Naive thymus-derived CD4-positive, alpha-beta T cell (primary cell): ENCODE measurements at regions not wholly inside any gene's neighbourhood (a gene's known extent, or its start where the extent isn't known, plus 50 kb on each side); places are given as distances from the start of the nearest gene placed in this dataset.

Source experiments
- ATAC-seq: fragments of 150-1000 bp; cut with Tn5 transposase; 2 replicates; pipeline ENCODE4 v1.10.0; 2021; ENCODE audit warnings: mild to moderate bottlenecking, moderate library complexity
- CTCF ChIA-PET: fragments of 350-600 bp; sonication (Branson Sonifier 250); formaldehyde crosslinking; loops from one replicate; lab custom pipeline; 2021; ENCODE audit warnings: antibody characterized with exemption; lab: Charles Lee
- POLR2A ChIA-PET: fragments of 350-600 bp; sonication (Branson Sonifier 250); formaldehyde crosslinking; loops from one replicate; lab custom pipeline; 2021; ENCODE audit warnings: antibody characterized with exemption, inconsistent platforms; lab: Charles Lee
- DNase-seq, 9 donors: peaks; one replicate each; pipeline versions ENCODE4 v3.0.0 to v3.0.0-alpha.2; 2020 to 2022; ENCODE audit warnings: mixed read lengths in 1 of 9
- H3K27ac ChIP-seq: one replicate; pipeline ENCODE4 v1.7.0; 2013; ENCODE audit warnings: mild to moderate bottlenecking, low read depth, low read length, moderate library complexity
- H3K27me3 ChIP-seq, 2 donors: one replicate each; pipeline ENCODE4 v1.7.0; 2013; ENCODE audit warnings: low read length in 2 of 2, mild to moderate bottlenecking in 2 of 2, moderate library complexity in 2 of 2; ENCODE audit not compliant: control insufficient read depth in 2 of 2, insufficient read depth in 2 of 2
- H3K36me3 ChIP-seq, 3 experiments: 1 replicate in 2 of 3; 2 replicates in 1 of 3; pipeline ENCODE4 v1.7.0; 2013; ENCODE audit warnings: low read length in 3 of 3, mild to moderate bottlenecking in 3 of 3, moderate library complexity in 1 of 3; ENCODE audit not compliant: insufficient read depth in 3 of 3, control insufficient read depth in 2 of 3
- H3K4me1 ChIP-seq, 2 donors: one replicate each; pipeline ENCODE4 v1.7.0; 2013; ENCODE audit warnings: low read length in 2 of 2, mild to moderate bottlenecking in 2 of 2, moderate library complexity in 1 of 2; ENCODE audit not compliant: control insufficient read depth in 2 of 2, insufficient read depth in 2 of 2
- H3K4me3 ChIP-seq: 2 replicates; pipeline ENCODE4 v1.7.0; 2013; ENCODE audit warnings: mild to moderate bottlenecking, low read length
- H3K9me3 ChIP-seq, 3 experiments: 1 replicate in 2 of 3; 2 replicates in 1 of 3; pipeline ENCODE4 v1.7.0; 2013; ENCODE audit warnings: low read length in 3 of 3; ENCODE audit not compliant: control insufficient read depth in 2 of 3
- H3K27ac Mint-ChIP-seq, 9 donors: one replicate each; pipeline ENCODE4 v1.8.0; 2020 to 2022; ENCODE audit warnings: mixed read lengths in 9 of 9, mild to moderate bottlenecking in 8 of 9, moderate library complexity in 5 of 9, inconsistent platforms in 2 of 9
- H3K27me3 Mint-ChIP-seq, 5 donors: one replicate each; pipeline ENCODE4 v1.8.0; 2021 to 2022; ENCODE audit warnings: mixed read lengths in 5 of 5, mild to moderate bottlenecking in 1 of 5
- H3K36me3 Mint-ChIP-seq, 5 donors: one replicate each; pipeline ENCODE4 v1.8.0; 2020 to 2022; ENCODE audit warnings: mixed read lengths in 5 of 5, mild to moderate bottlenecking in 3 of 5, inconsistent platforms in 1 of 5
- H3K4me1 Mint-ChIP-seq, 7 donors: one replicate each; pipeline ENCODE4 v1.8.0; 2020 to 2022; ENCODE audit warnings: mixed read lengths in 7 of 7, mild to moderate bottlenecking in 3 of 7, inconsistent platforms in 1 of 7
- H3K4me3 Mint-ChIP-seq, 10 donors: one replicate each; pipeline ENCODE4 v1.8.0; 2020 to 2022; ENCODE audit warnings: mild to moderate bottlenecking in 10 of 10, mixed read lengths in 10 of 10, moderate library complexity in 6 of 10, inconsistent platforms in 2 of 10
- H3K9me3 Mint-ChIP-seq, 11 donors: one replicate each; pipeline ENCODE4 v1.8.0; 2020 to 2022; ENCODE audit warnings: mixed read lengths in 11 of 11, mild to moderate bottlenecking in 4 of 11, inconsistent platforms in 1 of 11, moderate library complexity in 1 of 11
- intact Hi-C, 2 donors: fragments of 100-400 bp; cut with micrococcal nuclease; formaldehyde crosslinking; loops; one replicate each; pipeline ENCODE4 v1.15.1; 2023

- POLR2A ChIA-PET: no interaction called here
- no peak overlapping the region for H3K27ac ChIP-seq
- no peak overlapping the region for H3K4me3 ChIP-seq
- H3K27me3 Mint-ChIP-seq: peaks cover 13 to 26% (median 19%) of the 10 kb centered on the region in 5 donors
- no peaks in the 10 kb centered on the region for H3K36me3 ChIP-seq
- ATAC-seq (no peak), DNase-seq (no peak)
- intact Hi-C loops: no loop called here
- peaks cover 0 to 3% (median 0%) of the 10 kb centered on the region in 11 donors for H3K9me3 Mint-ChIP-seq
- H3K27me3 ChIP-seq: peaks cover 0 to 4% of the 10 kb centered on the region in 2 donors
- no peak overlapping the region for H3K4me3 Mint-ChIP-seq
- no peaks in the 10 kb centered on the region for H3K4me1 ChIP-seq
- peaks cover 0 to 2% (median 0%) of the 10 kb centered on the region in 7 donors for H3K4me1 Mint-ChIP-seq
- no peaks in the 10 kb centered on the region for H3K9me3 ChIP-seq
- CTCF ChIA-PET: interaction anchor here (0.7 kb wide), 1 partner anchor 101 kb away, joined by 3 read pairs; no protein-coding TSS in a partner anchor
- H3K27ac Mint-ChIP-seq: no peak overlapping the region
- no peaks in the 10 kb centered on the region for H3K36me3 Mint-ChIP-seq
Measured at GRCh38 chr12:41919048-41919447, 225.6 kb downstream of the GXYLT1 start.

GRCh38 chr12:41917938-41918341, 226.7 kb downstream of the GXYLT1 start:
- H3K4me1 Mint-ChIP-seq: peaks cover 0 to 2% (median 0%) of the 10 kb centered on the region in 7 donors
- peaks cover 13 to 22% (median 15%) of the 10 kb centered on the region in 5 donors for H3K27me3 Mint-ChIP-seq
- intact Hi-C loops: no loop called here
- H3K36me3 ChIP-seq: no peaks in the 10 kb centered on the region
- CTCF ChIA-PET: no interaction called here
- no peaks in the 10 kb centered on the region for H3K4me1 ChIP-seq
- POLR2A ChIA-PET: no interaction called here
- H3K4me3 ChIP-seq: no peak overlapping the region
- ATAC-seq (no peak), DNase-seq (no peak)
- H3K4me3 Mint-ChIP-seq: no peak overlapping the region
- H3K27me3 ChIP-seq: peaks cover 0 to 4% of the 10 kb centered on the region in 2 donors
- no peaks in the 10 kb centered on the region for H3K36me3 Mint-ChIP-seq
- peaks cover 0 to 5% (median 0%) of the 10 kb centered on the region in 11 donors for H3K9me3 Mint-ChIP-seq
- no peak overlapping the region for H3K27ac Mint-ChIP-seq
- H3K27ac ChIP-seq: no peak overlapping the region
- H3K9me3 ChIP-seq: no peaks in the 10 kb centered on the region

GRCh38 chr12:41917181-41917580, 227.5 kb downstream of the GXYLT1 start:
- Histone ChIP-seq H3K4me1 (no peaks in the 10 kb centered on the region), H3K4me3 (no peak overlapping the region), H3K36me3 (no peaks in the 10 kb centered on the region), H3K9me3 (no peaks in the 10 kb centered on the region), H3K27ac (no peak overlapping the region), H3K27me3 (peaks cover 0 to 4% of the 10 kb centered on the region in 2 donors)
- ATAC-seq (no peak), DNase-seq (no peak)
- Mint-ChIP-seq H3K36me3 (no peaks in the 10 kb centered on the region), H3K9me3 (peaks cover 0 to 5% (median 0%) of the 10 kb centered on the region in 11 donors), H3K4me3 (no peak overlapping the region), H3K4me1 (peaks cover 0 to 2% (median 0%) of the 10 kb centered on the region in 7 donors), H3K27ac (no peak overlapping the region), H3K27me3 (peaks cover 12 to 21% (median 15%) of the 10 kb centered on the region in 5 donors)
- POLR2A ChIA-PET: no interaction called here
- intact Hi-C loops: no loop called here
- CTCF ChIA-PET: no interaction called here

- Histone ChIP-seq H3K4me1 (no peaks in the 10 kb centered on the region), H3K27me3 (no peaks in the 10 kb centered on the region), H3K27ac (no peak overlapping the region), H3K36me3 (no peaks in the 10 kb centered on the region), H3K9me3 (no peaks in the 10 kb centered on the region), H3K4me3 (no peak overlapping the region)
- no peak for ATAC-seq
- intact Hi-C loops: no loop called here
- ChIA-PET POLR2A (no interaction called here), CTCF (no interaction called here)
- no peak for DNase-seq
- Mint-ChIP-seq H3K27ac (no peak overlapping the region), H3K4me1 (peaks cover 0 to 6% (median 0%) of the 10 kb centered on the region in 7 donors), H3K9me3 (peaks cover 0 to 5% (median 0%) of the 10 kb centered on the region in 11 donors), H3K36me3 (no peaks in the 10 kb centered on the region), H3K27me3 (peaks cover 3 to 15% (median 9%) of the 10 kb centered on the region in 5 donors), H3K4me3 (no peak overlapping the region)
Measured at GRCh38 chr12:41910578-41911320, 233.9 kb downstream of the GXYLT1 start.

GRCh38 chr12:41908206-41908605, 236.5 kb downstream of the GXYLT1 start:
- H3K27me3 ChIP-seq: no peaks in the 10 kb centered on the region
- no peak overlapping the region for H3K4me3 Mint-ChIP-seq
- H3K4me3 ChIP-seq: no peak overlapping the region
- H3K9me3 ChIP-seq: no peaks in the 10 kb centered on the region
- H3K4me1 ChIP-seq: no peaks in the 10 kb centered on the region
- no peaks in the 10 kb centered on the region for H3K36me3 Mint-ChIP-seq
- intact Hi-C loops: no loop called here
- ChIA-PET CTCF (no interaction called here), POLR2A (no interaction called here)
- ATAC-seq (no peak), DNase-seq (no peak)
- H3K27ac Mint-ChIP-seq: no peak overlapping the region
- H3K27me3 Mint-ChIP-seq: peaks cover 3 to 9% (median 8%) of the 10 kb centered on the region in 5 donors
- H3K27ac ChIP-seq: no peak overlapping the region
- H3K36me3 ChIP-seq: no peaks in the 10 kb centered on the region
- H3K4me1 Mint-ChIP-seq: peaks cover 0 to 6% (median 0%) of the 10 kb centered on the region in 7 donors
- H3K9me3 Mint-ChIP-seq: peaks cover 0 to 2% (median 0%) of the 10 kb centered on the region in 11 donors

GRCh38 chr12:41907550-41907949, 237.1 kb downstream of the GXYLT1 start:
- Histone ChIP-seq H3K27me3 (no peaks in the 10 kb centered on the region), H3K36me3 (no peaks in the 10 kb centered on the region), H3K4me3 (no peak overlapping the region), H3K27ac (no peak overlapping the region), H3K9me3 (no peaks in the 10 kb centered on the region), H3K4me1 (no peaks in the 10 kb centered on the region)
- Mint-ChIP-seq H3K27me3 (peaks cover 3 to 9% (median 8%) of the 10 kb centered on the region in 5 donors), H3K9me3 (peaks cover 0 to 2% (median 0%) of the 10 kb centered on the region in 11 donors), H3K4me1 (peaks cover 0 to 6% (median 0%) of the 10 kb centered on the region in 7 donors), H3K4me3 (no peak overlapping the region), H3K36me3 (no peaks in the 10 kb centered on the region), H3K27ac (no peak overlapping the region)
- no peak for ATAC-seq
- intact Hi-C loops: no loop called here
- CTCF ChIA-PET: no interaction called here
- POLR2A ChIA-PET: no interaction called here
- DNase-seq: no peak

GRCh38 chr12:41907021-41907420, 237.7 kb downstream of the GXYLT1 start:
- no peak for DNase-seq
- no peaks in the 10 kb centered on the region for H3K36me3 ChIP-seq
- no peaks in the 10 kb centered on the region for H3K4me1 ChIP-seq
- no peaks in the 10 kb centered on the region for H3K27me3 ChIP-seq
- no peaks in the 10 kb centered on the region for H3K36me3 Mint-ChIP-seq
- no peaks in the 10 kb centered on the region for H3K9me3 ChIP-seq
- H3K4me3 Mint-ChIP-seq: no peak overlapping the region
- H3K27me3 Mint-ChIP-seq: peaks cover 3 to 9% (median 8%) of the 10 kb centered on the region in 5 donors
- no peak overlapping the region for H3K27ac ChIP-seq
- ATAC-seq: no peak
- ChIA-PET CTCF (no interaction called here), POLR2A (no interaction called here)
- H3K4me3 ChIP-seq: no peak overlapping the region
- peaks cover 0 to 6% (median 0%) of the 10 kb centered on the region in 7 donors for H3K4me1 Mint-ChIP-seq
- intact Hi-C loops: no loop called here
- peaks cover 0 to 2% (median 0%) of the 10 kb centered on the region in 11 donors for H3K9me3 Mint-ChIP-seq
- H3K27ac Mint-ChIP-seq: no peak overlapping the region
